HG03175 (cell line): ENCODE measurements at regions not wholly inside any gene's neighbourhood (a gene's known extent, or its start where the extent isn't known, plus 50 kb on each side); places are given as distances from the start of the nearest gene placed in this dataset.
"Not testable (repeated sequence)": the region's sequence is repeated elsewhere in the genome, so short reads cannot be mapped to it uniquely, and the experiment has no call there.

Source experiments
- ATAC-seq: cut with Tn5 transposase; IDR thresholded peaks from one replicate; pipeline ENCODE4 v1.9.1; 2021; ENCODE audit warnings: mild to moderate bottlenecking, moderate library complexity; ENCODE audit not compliant: unreplicated experiment

DNA sequence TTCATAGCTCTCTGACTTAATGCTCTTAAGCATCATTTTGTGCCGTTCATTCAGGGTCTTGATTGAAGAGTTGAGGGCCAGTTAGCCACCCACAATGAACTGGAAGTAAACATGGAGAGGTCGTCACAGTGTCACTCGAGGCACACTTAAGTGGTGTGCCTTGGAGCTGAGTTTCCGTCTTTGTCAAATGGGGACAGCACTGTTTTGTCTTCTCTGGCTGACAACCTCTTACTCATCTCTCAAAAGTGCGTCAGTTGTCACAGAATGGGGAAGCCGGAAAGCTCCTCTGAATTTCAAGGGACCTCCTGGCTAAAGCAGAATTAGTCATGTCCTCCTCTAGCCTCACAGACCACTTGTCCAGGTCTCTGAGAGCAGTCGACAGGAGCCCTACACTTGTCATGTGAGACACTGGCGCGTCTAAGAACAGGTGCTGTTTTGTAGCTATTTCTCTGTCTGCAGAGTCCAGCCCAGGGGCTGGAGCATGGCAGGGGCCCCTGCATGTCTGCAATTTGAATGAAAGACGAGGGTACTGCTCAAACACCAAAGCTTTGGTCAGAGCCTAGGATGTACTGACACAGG lies 231.5 kb downstream of the NPIPA7 start:
- not testable (repeated sequence) for ATAC-seq

GRCh38 chr16:16613212-16613611 lies 234.3 kb downstream of the NPIPA7 start:
- ATAC-seq, result not testable (repeated sequence)

DNA sequence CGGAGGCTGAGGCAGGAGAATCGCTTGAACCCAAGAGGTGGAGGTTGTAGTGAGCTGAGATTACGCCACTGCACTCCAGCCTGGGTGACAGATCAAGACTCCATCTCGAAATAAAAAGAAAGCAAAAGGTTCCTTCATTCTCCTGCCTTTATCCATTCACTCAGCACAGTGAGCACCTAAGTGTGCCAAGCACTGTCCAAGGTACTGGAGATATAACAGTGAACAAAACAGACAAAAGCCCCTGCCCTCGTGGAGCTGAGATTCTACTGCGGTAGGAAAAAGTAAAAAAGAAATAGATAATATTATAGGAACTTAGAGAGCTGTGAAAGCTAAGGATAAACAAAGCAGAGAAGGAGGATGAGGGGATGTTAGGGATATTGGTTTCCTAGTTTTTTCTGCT lies 235.5 kb downstream of the NPIPA7 start:
- not testable (repeated sequence) for ATAC-seq

GRCh38 chr16:16618963-16619465 lies 240.1 kb downstream of the NPIPA7 start:
- not testable (repeated sequence) for ATAC-seq

- ATAC-seq, result not testable (repeated sequence)
These were observed 245.4 kb downstream of the NPIPA7 start for GRCh38 chr16:16624367-16624766.

DNA sequence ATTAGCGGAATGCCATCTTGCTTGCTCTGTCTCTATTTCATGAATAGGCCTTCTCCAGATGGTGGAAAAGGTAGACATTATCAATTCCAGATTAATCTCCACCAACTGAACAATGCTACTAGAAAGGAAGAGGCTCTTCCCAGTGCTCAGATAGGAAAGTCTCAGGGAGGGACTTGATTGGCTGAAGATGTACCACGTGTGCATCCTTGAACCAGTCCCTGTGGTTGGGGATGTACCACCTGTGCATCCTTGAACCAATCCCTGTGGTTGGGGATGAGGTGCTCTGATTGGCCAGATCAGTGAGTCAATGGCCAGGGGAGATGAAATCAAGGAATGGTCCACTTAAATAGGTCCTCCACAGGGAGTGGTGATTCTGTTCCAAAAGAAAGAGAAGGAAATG lies 246.2 kb downstream of the NPIPA7 start:
- ATAC-seq, result not testable (repeated sequence)

GRCh38 chr16:16627865-16628264 lies 248.9 kb downstream of the NPIPA7 start:
- ATAC-seq, result not testable (repeated sequence)

DNA sequence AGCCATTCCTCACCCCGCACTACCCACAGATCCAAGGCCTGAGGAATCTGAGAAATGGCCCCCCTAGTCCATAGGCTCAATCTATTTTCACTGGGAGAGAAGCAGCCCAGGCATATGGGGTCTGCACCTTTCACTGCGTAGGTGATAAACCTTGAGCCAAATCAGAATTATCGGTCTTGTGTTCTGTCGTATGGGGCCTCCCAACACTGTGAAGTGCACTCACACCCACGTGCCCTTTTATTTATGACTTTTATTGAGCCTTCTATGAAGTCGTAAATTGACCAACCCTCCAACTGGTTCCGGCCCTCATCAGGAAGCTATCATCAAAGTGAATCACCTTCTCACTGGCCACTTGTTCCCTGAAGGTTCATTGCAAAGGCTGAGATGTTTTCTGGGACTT lies 259.3 kb downstream of the NPIPA7 start:
- ATAC-seq, result not testable (repeated sequence)

DNA sequence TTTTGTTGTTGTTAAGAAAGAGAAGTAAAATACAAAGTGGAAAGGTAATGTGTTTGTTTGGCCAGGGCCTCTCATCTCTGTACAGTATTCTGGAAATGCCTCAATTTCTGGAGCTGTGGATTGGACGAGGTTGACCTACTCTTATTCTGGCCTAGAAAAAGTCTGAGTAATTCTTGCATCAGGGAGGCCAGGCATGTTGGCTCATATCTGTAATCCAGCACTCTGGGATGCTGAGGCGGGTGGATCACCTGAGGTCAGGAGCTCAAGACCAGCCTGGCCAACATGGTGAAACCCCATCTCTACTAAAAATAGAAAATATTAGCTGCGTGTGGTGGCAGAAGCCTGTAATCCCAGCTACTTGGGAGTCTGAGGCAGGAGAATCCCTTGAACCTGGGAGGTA lies 259.8 kb downstream of the NPIPA7 start:
- not testable (repeated sequence) for ATAC-seq

DNA sequence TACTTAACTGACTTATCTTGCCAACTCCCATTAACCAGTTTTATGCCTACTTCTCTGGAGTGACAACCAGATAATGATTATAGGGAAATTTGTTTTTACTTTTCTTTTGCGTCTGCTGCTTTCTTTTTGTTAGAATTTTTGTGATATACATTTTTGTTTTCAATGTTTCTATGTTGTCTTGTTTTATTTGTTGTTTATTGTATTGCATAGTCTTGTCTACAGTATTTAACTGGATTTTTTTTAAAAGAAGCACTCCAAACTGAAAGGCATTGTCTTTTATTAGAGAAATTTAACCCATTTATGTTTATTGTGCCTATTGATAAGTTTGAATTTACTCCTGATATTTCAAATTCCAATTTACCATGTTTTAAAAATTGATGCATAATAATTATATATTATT lies 264.9 kb downstream of the NPIPA7 start:
- ATAC-seq, result not testable (repeated sequence)

- not testable (repeated sequence) for ATAC-seq
These were observed 269.1 kb downstream of the NPIPA7 start for GRCh38 chr16:16648002-16648401.

DNA sequence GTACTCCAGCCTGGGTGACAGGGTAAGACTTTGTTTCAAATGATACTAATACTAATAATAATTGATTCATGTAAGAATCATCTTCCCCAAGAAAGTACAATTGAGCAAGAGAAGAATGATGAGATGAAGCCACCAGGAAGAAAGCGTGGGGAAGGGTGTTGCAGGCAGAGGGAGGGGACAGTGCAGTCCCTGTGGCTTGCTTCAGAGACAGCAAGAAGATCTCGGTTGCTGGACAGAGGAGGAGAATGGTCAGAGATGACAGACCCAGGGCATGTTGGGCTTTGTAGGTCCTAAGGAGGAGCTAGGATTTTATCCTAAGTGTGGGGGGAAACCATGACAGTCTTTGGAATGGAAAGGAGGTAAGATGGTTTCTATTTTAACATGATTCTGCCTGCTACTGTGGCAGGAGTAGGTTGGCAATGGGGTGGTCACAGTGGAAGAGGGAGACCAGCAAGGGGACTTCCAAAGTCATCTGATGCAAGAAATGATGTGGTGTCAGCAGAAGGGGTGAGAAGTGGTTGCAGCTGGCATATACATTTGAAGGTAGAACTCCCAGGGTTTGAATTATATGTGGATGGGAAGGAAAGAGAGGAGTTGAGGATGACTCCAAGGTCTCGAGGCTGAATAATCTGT lies 293.4 kb downstream of the NPIPA7 start:
- not testable (repeated sequence) for ATAC-seq

GRCh38 chr16:16674820-16675219 lies 295.9 kb downstream of the NPIPA7 start:
- not testable (repeated sequence) for ATAC-seq

- ATAC-seq, result not testable (repeated sequence)
These were observed 342.9 kb downstream of the NPIPA7 start for GRCh38 chr16:16721849-16722248.

DNA sequence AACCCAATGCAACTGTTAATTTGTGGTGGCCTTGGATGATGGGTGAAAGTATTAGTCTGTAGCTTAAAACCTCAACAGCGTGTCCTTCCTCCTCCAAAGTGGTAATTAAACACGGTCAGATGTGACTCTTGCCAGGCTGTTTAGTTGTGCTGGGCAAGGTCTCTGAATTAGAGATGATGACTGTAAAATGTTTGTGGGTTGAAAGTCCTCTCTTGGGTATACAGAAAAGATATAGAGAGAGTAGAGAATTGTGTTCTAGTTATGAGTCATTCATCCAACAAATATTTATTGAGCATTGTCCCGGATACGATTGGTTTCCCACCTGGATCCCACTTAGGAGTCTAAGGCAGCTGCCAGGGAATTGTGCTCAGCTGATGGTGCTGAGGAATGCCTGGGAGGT lies 343.7 kb downstream of the NPIPA7 start:
- not testable (repeated sequence) for ATAC-seq

GRCh38 chr16:16723819-16724519 lies 345.0 kb downstream of the NPIPA7 start:
- not testable (repeated sequence) for ATAC-seq

DNA sequence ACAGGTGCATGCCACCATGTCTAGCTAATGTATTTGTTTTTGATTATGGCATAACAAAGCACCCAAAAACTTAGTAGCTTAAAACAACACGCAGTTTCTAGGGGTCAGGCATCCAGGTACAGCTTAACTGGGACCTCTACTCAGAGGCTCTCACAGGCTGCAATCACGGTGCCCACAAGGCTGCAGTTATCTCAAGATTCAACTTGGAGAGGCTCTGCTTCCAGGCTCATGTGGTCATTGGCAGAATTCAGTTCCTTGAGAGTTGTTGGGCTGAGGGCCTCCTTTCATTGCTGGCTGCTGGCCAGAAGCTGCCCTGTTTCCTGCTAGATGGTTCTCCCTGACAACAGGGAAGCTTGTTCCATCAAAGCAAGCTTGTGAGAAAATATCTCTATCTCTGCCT lies 348.1 kb downstream of the NPIPA7 start:
- ATAC-seq, result not testable (repeated sequence)

GRCh38 chr16:16742573-16742972 lies 363.6 kb downstream of the NPIPA7 start:
- ATAC-seq, result not testable (repeated sequence)

DNA sequence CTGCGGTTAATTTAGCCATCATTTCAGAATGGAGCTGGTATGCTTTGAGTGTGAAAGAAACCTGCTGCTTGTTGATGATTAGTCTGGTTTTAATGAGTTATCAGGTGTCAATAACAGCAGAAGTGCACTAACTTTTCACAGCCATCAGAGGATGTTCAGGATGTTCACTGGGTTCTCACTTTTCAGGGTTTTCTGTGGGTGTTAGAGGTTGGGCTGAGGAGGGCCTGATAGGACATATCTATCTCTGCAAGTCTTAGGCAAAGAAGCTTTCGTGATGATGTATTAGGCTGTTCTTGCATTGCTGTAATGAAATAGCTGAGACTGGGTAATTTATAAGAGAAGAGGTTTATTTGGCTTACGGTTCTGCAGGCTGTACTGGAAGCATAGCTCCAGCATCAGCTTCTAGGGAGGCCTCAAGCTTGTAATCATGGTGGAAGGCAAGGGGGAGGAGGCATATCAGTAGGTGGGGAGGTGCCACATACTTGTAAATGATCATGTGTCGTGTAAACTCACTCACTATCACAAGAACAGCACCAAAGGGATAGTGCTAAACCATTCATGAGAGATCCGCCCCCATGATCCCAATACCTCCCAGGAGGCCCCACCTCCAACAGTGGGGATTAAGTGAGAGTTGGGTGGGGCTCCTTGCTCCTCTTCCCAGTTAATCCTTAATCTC lies 376.2 kb downstream of the NPIPA7 start:
- ATAC-seq, result not testable (repeated sequence)

- no peak for ATAC-seq
These were observed 384.5 kb downstream of the NPIPA7 start for GRCh38 chr16:16763449-16763848.

GRCh38 chr16:16770717-16771116 lies 391.8 kb downstream of the NPIPA7 start:
- not testable (repeated sequence) for ATAC-seq
